GM06990 (cell line): ENCODE measurements at regions not wholly inside any gene's neighbourhood (a gene's known extent, or its start where the extent isn't known, plus 50 kb on each side); places are given as distances from the start of the nearest gene placed in this dataset.
A peak's percentile ranks its signal among the peaks of the same experiment; 100 is the strongest.
"Not testable (repeated sequence)": the region's sequence is repeated elsewhere in the genome, so short reads cannot be mapped to it uniquely, and the experiment has no call there.

Source experiments
- DNase-seq: peaks from one replicate; pipeline ENCODE4 v3.0.0-alpha.2; 2011; ENCODE audit not compliant: insufficient read length; ENCODE audit errors: extremely low read depth
- H3K27me3 ChIP-seq: replicated peaks from 2 replicates; pipeline ENCODE4 v1.6.0; 2011; ENCODE audit warnings: low read length; ENCODE audit not compliant: control insufficient read depth, insufficient read depth
- H3K36me3 ChIP-seq: 2 replicates; pipeline ENCODE4 v1.5.1; 2011; ENCODE audit warnings: low read length; ENCODE audit not compliant: control insufficient read depth, insufficient read depth
- H3K4me3 ChIP-seq: replicated peaks from 2 replicates; pipeline ENCODE4 v1.5.1; 2011; ENCODE audit warnings: low read depth, mild to moderate bottlenecking, control low read depth, low read length
- TF ChIP-seq, protein P1 (sequence below): IDR thresholded peaks from 2 replicates; pipeline ENCODE4 v1.5.1; 2011; ENCODE audit warnings: low read length, control low read depth, mild to moderate bottlenecking, inconsistent platforms; ENCODE audit not compliant: insufficient read depth, poor library complexity, severe bottlenecking

DNA sequence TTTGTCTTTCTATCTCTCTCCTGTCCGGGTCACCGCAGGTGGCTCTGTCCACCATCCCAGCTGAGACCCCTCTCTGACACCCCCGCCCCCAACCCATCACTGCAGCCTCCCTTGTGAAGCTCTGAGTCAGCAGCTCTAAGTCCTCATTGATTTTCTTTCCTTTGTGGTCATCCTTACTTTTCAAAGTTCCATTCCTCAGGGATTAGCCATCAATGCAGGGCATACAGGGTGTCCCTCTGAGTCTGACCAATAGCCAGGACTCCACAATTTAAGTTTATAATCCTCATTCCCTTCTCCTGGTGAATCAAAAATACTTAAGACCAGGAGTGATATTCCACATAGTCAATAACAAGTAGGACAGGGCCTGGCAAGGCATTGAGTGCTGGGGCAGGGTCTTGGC lies 333.3 kb upstream of the CNR1 start:
- no peak for DNase-seq
- TF ChIP-seq, protein P1, sequence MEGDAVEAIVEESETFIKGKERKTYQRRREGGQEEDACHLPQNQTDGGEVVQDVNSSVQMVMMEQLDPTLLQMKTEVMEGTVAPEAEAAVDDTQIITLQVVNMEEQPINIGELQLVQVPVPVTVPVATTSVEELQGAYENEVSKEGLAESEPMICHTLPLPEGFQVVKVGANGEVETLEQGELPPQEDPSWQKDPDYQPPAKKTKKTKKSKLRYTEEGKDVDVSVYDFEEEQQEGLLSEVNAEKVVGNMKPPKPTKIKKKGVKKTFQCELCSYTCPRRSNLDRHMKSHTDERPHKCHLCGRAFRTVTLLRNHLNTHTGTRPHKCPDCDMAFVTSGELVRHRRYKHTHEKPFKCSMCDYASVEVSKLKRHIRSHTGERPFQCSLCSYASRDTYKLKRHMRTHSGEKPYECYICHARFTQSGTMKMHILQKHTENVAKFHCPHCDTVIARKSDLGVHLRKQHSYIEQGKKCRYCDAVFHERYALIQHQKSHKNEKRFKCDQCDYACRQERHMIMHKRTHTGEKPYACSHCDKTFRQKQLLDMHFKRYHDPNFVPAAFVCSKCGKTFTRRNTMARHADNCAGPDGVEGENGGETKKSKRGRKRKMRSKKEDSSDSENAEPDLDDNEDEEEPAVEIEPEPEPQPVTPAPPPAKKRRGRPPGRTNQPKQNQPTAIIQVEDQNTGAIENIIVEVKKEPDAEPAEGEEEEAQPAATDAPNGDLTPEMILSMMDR: no peak
- Histone ChIP-seq H3K4me3 (no peak overlapping the region), H3K27me3 (no peaks in the 10 kb centered on the region), H3K36me3 (no peaks in the 10 kb centered on the region)

DNA sequence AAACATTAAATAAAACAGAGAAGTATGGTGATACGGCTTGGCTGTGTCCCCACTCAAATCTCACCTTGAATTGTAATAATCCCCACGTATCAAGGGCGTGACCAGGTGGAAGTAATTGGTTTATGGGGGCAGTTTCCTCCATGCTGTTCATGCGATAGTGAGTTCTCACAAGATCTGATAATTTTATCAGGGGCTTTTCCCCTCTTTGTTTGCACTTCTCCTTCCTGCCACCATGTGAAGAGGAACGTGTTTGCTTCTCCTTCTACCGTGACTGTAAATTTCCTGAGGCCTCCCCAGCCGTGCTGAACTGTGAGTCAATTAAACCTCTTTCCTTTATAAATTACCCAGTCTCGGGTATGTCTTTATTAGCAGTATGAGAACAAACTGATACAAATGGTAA lies 331.3 kb upstream of the CNR1 start:
- H3K27me3 ChIP-seq, DNase-seq, H3K36me3 ChIP-seq, H3K4me3 ChIP-seq: not testable (repeated sequence)

DNA sequence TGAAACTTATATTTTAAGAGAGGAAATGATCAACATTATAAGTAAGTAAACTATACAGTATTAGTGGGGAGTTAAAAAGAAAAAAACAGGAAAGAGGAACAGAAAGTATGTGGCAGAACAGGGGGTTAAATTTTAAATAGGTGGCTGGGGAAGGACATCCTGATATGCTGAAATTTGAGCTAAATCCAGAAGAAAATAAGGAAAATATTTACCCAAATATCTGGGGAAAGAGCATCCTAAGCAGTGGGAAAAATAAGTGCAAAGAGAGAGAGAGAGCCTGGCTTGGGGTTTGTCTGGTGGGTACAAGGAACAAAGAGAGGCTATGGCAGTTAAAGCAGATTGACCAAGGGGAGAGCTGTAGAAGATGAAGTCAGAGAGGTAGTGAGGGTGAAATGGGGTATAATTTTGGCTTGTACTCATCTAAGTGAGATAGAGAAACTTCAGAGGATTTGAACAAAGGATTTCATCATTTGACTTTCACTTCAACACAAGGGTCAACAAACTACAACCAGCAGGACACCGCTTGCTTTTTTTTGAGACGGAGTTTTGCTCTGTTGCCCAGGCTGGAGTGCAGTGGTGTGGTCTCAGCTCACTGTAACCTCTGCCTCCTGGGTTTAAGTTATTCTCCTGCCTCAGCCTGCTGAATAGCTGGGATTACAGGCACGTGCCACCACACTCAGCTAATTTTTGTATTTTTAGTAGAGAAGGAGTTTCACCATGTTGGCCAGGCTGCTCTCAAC lies 328.4 kb upstream of the CNR1 start:
- H3K36me3 ChIP-seq: no peaks in the 10 kb centered on the region
- TF ChIP-seq, protein P1: no peak
- H3K27me3 ChIP-seq: no peaks in the 10 kb centered on the region
- peak; percentile 53 for DNase-seq
- H3K4me3 ChIP-seq: no peak overlapping the region

DNA sequence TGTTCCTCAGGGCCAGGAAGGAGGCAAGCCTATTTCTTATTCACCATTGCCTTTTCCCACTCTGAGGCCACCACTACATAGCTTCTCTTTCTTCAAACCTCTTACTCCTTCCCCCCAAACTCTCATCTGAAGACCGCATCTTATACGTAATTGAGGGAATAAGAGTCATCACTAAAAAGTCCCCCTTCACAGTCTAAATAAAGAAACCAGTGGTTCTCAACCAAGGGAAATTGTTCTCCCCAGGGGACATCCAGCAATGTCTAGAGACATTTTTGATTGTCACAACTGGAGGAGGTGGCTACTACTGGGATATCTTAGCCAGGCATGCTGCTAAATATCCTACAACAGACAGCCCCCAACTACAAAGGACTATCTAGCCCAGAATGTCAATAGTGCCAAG lies 327.6 kb upstream of the CNR1 start:
- no peaks in the 10 kb centered on the region for H3K36me3 ChIP-seq
- no peaks in the 10 kb centered on the region for H3K27me3 ChIP-seq
- TF ChIP-seq, protein P1: no peak
- no peak overlapping the region for H3K4me3 ChIP-seq
- peak; percentile 43 for DNase-seq

DNA sequence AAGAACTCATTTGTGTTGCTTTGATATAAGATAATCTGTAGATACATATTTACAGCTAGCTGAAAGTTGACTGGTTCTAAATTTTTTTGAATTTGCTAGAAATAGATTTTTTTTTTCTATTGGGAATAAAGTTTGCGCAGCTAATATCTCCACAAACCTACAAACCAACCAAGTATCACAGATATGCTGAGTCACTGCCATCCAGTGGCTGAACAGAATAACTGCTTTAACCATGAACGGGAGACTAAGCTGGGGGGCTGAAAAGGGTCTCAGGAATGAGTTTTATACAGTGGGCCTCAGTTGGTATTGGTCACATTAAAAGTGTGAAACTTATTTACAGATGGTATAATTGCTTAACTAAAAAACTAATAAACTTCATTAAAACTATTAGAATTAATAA lies 326.7 kb upstream of the CNR1 start:
- Histone ChIP-seq H3K27me3 (no peaks in the 10 kb centered on the region), H3K36me3 (no peaks in the 10 kb centered on the region), H3K4me3 (no peak overlapping the region)
- TF ChIP-seq, protein P1: peak; percentile 18
- no peak for DNase-seq

DNA sequence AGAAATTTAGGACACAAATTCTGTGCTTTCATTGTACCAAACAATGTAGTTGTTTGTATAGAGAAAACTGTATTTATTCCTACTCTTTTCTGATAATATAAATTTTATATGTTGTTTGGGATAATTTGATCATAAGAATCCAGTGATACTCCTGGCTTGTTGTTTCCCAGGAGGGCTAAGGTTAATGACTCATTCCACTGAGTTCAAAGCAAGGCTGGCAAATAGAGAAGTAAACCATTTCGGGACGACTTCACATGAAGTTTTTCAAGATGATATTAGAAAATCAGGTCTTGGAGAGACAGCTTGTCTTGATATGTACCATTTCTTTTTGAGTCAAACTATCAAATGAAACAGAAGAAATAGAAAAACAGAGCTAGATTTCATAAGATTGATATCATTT lies 326.1 kb upstream of the CNR1 start:
- Histone ChIP-seq H3K4me3 (no peak overlapping the region), H3K27me3 (no peaks in the 10 kb centered on the region), H3K36me3 (no peaks in the 10 kb centered on the region)
- TF ChIP-seq, protein P1: no peak
- no peak for DNase-seq
